GM12873 (cell line): ENCODE measurements at regions not wholly inside any gene's neighbourhood (a gene's known extent, or its start where the extent isn't known, plus 50 kb on each side); places are given as distances from the start of the nearest gene placed in this dataset.

ENCODE experiments used
- CTCF ChIP-seq: IDR thresholded peaks from 2 replicates; pipeline ENCODE4 v1.5.1; 2012; ENCODE audit warnings: low read depth, mild to moderate bottlenecking, moderate library complexity, low read length, control low read depth; ENCODE audit not compliant: insufficient read depth; ENCODE audit errors: missing control alignments

- no peak for TF ChIP-seq CTCF
Measured at GRCh38 chr4:136863756-136864155, 668.5 kb downstream of the PCDH18 start.

- TF ChIP-seq CTCF = no peak
Measured at GRCh38 chr4:136862653-136863052, 669.6 kb downstream of the PCDH18 start.

- TF ChIP-seq CTCF = no peak
Measured at GRCh38 chr4:136861091-136861490, 671.2 kb downstream of the PCDH18 start.

GRCh38 chr4:136858903-136859302 is 673.4 kb downstream of the PCDH18 start:
- no peak for TF ChIP-seq CTCF

- TF ChIP-seq CTCF = no peak
Measured at GRCh38 chr4:136855886-136856285, 676.4 kb downstream of the PCDH18 start.

- no peak for TF ChIP-seq CTCF
Measured at GRCh38 chr4:136850446-136850845, 681.8 kb downstream of the PCDH18 start.

- TF ChIP-seq CTCF = no peak
Measured at GRCh38 chr4:136847881-136848621, 684.2 kb downstream of the PCDH18 start.
